Nephron (organoid): ENCODE measurements at regions not wholly inside any gene's neighbourhood (a gene's known extent, or its start where the extent isn't known, plus 50 kb on each side); places are given as distances from the start of the nearest gene placed in this dataset.

ENCODE experiments used
- H3K27ac Mint-ChIP-seq, 3 experiments: 2 replicates each; pipeline ENCODE4 v1.8.0; 2020; ENCODE audit warnings: mixed read lengths in 3 of 3, mild to moderate bottlenecking in 2 of 3, moderate library complexity in 1 of 3
- H3K27me3 Mint-ChIP-seq: 2 replicates; pipeline ENCODE4 v1.8.0; 2021; ENCODE audit warnings: low read depth, mild to moderate bottlenecking, moderate library complexity, mixed read lengths
- H3K36me3 Mint-ChIP-seq: 2 replicates; pipeline ENCODE4 v1.8.0; 2020; ENCODE audit warnings: low read depth, mixed read lengths
- H3K4me1 Mint-ChIP-seq: 2 replicates; pipeline ENCODE4 v1.8.0; 2020; ENCODE audit warnings: mixed read lengths
- H3K4me3 Mint-ChIP-seq, 3 experiments: 2 replicates each; pipeline ENCODE4 v1.8.0; 2020; ENCODE audit warnings: mild to moderate bottlenecking in 3 of 3, mixed read lengths in 3 of 3, moderate library complexity in 2 of 3
- H3K9me3 Mint-ChIP-seq: 2 replicates; pipeline ENCODE4 v1.8.0; 2020; ENCODE audit warnings: mixed read lengths
- TF ChIP-seq, protein P1 (sequence below), 3 experiments: fragments of 200-600 bp; sonication (generic); IDR thresholded peaks; one replicate each; pipeline ENCODE4 v1.5.0; 2021; ENCODE audit warnings: antibody characterized with exemption in 3 of 3; ENCODE audit not compliant: unreplicated experiment in 3 of 3

DNA sequence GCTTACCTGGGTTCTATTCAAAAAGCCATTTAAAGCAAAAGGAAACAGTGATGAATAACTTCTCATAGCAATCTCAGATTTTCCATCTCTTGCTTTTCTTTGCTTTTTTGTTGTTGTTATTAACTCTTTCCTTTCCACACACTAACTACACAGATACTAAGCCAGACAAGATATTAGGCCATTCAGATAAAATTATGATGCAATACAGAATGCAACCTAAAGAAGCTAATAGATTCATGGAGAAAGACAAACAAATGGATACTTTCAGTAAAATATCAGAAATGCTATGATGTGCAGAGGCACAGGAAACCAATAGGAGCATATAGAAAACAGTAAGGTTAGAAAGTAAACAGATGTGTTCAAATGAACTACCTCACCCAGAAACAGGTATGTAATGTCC, 597.0 kb upstream of the ITGA1 start:
- no peak overlapping the region for H3K4me3 Mint-ChIP-seq
- no peaks in the 10 kb centered on the region for H3K27me3 Mint-ChIP-seq
- peaks cover 3% of the 10 kb centered on the region for H3K9me3 Mint-ChIP-seq
- TF ChIP-seq, protein P1, sequence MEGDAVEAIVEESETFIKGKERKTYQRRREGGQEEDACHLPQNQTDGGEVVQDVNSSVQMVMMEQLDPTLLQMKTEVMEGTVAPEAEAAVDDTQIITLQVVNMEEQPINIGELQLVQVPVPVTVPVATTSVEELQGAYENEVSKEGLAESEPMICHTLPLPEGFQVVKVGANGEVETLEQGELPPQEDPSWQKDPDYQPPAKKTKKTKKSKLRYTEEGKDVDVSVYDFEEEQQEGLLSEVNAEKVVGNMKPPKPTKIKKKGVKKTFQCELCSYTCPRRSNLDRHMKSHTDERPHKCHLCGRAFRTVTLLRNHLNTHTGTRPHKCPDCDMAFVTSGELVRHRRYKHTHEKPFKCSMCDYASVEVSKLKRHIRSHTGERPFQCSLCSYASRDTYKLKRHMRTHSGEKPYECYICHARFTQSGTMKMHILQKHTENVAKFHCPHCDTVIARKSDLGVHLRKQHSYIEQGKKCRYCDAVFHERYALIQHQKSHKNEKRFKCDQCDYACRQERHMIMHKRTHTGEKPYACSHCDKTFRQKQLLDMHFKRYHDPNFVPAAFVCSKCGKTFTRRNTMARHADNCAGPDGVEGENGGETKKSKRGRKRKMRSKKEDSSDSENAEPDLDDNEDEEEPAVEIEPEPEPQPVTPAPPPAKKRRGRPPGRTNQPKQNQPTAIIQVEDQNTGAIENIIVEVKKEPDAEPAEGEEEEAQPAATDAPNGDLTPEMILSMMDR (IDR thresholded peaks at IDR 0.05; ENCODE audit: unreplicated experiment in 3 of 3): no peak
- H3K4me1 Mint-ChIP-seq: no peaks in the 10 kb centered on the region
- H3K27ac Mint-ChIP-seq: no peak overlapping the region
- no peaks in the 10 kb centered on the region for H3K36me3 Mint-ChIP-seq

DNA sequence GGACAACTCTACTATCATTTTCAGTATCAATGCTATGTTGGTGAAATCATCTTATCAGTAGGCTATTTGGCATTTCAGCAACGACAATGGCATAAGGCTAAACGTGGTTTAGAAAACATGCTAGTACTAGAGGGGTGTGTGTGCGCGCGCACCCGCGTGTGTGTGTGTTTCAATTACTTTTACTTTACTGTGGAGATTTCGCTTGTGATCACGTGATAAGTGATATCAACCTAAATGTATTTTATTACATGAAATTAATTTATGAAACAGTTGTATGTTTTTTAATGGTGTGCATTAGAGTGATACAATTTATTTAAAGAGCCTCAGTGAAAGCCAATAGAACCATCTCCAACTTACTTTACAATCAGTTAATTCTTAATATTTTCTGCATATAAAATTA, 587.9 kb upstream of the ITGA1 start:
- H3K4me1 Mint-ChIP-seq: no peaks in the 10 kb centered on the region
- H3K4me3 Mint-ChIP-seq: no peak overlapping the region
- no peaks in the 10 kb centered on the region for H3K9me3 Mint-ChIP-seq
- H3K27me3 Mint-ChIP-seq: no peaks in the 10 kb centered on the region
- H3K36me3 Mint-ChIP-seq: no peaks in the 10 kb centered on the region
- TF ChIP-seq, protein P1 (IDR thresholded peaks at IDR 0.05; ENCODE audit: unreplicated experiment in 3 of 3): no peak
- H3K27ac Mint-ChIP-seq: no peak overlapping the region

DNA sequence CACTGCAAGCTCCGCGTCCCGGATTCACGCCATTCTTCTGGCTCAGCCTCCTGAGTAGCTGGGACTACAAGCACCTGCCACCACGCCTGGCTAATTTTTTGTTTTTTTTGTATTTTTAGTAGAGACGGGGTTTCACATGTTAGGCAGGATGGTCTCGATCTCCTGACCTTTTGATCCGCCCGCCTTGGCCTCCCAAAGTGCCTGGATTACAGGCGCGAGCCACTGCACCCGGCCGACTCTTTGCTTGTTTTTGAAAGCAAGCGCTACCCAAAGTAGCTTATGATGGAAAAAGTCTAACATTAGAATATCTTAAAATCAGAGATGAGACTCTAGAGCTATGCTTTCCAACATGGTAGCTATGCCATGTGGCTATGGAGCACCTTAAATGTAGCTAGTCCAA, 585.5 kb upstream of the ITGA1 start:
- no peak overlapping the region for H3K4me3 Mint-ChIP-seq
- H3K27ac Mint-ChIP-seq: no peak overlapping the region
- no peaks in the 10 kb centered on the region for H3K27me3 Mint-ChIP-seq
- TF ChIP-seq, protein P1 (IDR thresholded peaks at IDR 0.05; ENCODE audit: unreplicated experiment in 3 of 3): no peak
- no peaks in the 10 kb centered on the region for H3K4me1 Mint-ChIP-seq
- no peaks in the 10 kb centered on the region for H3K9me3 Mint-ChIP-seq
- no peaks in the 10 kb centered on the region for H3K36me3 Mint-ChIP-seq

DNA sequence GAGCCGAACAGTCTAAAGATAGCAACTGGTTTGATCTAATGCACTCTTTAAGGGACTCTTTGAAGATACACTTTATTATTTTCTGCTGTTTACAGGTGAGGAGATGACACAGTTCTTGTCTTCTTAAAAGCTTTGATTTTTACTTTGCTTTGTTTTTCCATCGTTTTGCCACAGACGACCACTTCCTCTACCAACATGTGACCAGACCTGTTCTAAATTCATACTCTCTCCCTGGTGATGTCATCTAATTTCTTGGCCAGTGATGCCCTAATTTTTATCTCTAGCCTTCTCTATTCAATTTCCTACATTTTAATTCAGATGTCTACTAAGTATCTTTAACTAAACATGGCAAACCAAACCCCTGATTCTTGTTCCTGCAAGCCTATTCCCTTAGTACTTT, 583.4 kb upstream of the ITGA1 start:
- Mint-ChIP-seq H3K4me3 (no peak overlapping the region), H3K27me3 (no peaks in the 10 kb centered on the region), H3K4me1 (no peaks in the 10 kb centered on the region), H3K36me3 (no peaks in the 10 kb centered on the region), H3K27ac (no peak overlapping the region), H3K9me3 (no peaks in the 10 kb centered on the region)
- TF ChIP-seq, protein P1 (IDR thresholded peaks at IDR 0.05; ENCODE audit: unreplicated experiment in 3 of 3): no peak
